ENCODE measurements at regions not wholly inside any gene's neighbourhood (a gene's known extent, or its start where the extent isn't known, plus 50 kb on each side); places are given as distances from the start of the nearest gene placed in this dataset.

GRCh38 chr9:131809941-131810344, 70.1 kb upstream of the RAPGEF1 start:
- no peak for DNase-seq

- DNase-seq: no peak
Observed at GRCh38 chr9:131808291-131808690, 68.4 kb upstream of the RAPGEF1 start.

- peak; percentile 20 for DNase-seq
Observed at GRCh38 chr9:131807144-131807983, 67.5 kb upstream of the RAPGEF1 start.

GRCh38 chr9:131805803-131806202, 65.9 kb upstream of the RAPGEF1 start:
- DNase-seq: no peak

GRCh38 chr9:131804826-131805225, 65.0 kb upstream of the RAPGEF1 start:
- no peak for DNase-seq

GRCh38 chr9:131803758-131804411, 64.0 kb upstream of the RAPGEF1 start:
- DNase-seq: no peak

GRCh38 chr9:131801810-131802209, 61.9 kb upstream of the RAPGEF1 start:
- no peak for DNase-seq

GRCh38 chr9:131800843-131801242, 61.0 kb upstream of the RAPGEF1 start:
- DNase-seq: no peak

GRCh38 chr9:131800366-131800765, 60.5 kb upstream of the RAPGEF1 start:
- DNase-seq: no peak

- no peak for DNase-seq
Observed at GRCh38 chr9:131799177-131799823, 59.4 kb upstream of the RAPGEF1 start.

- DNase-seq: no peak
Observed at GRCh38 chr9:131798246-131798645, 58.4 kb upstream of the RAPGEF1 start.

GRCh38 chr9:131794393-131794792, 54.5 kb upstream of the RAPGEF1 start:
- no peak for DNase-seq

GRCh38 chr9:131791542-131792254, 51.8 kb upstream of the RAPGEF1 start:
- DNase-seq: no peak

All from NCI-H1436 (cell line).